ENCODE measurements at regions not wholly inside any gene's neighbourhood (a gene's known extent, or its start where the extent isn't known, plus 50 kb on each side); places are given as distances from the start of the nearest gene placed in this dataset.

DNA sequence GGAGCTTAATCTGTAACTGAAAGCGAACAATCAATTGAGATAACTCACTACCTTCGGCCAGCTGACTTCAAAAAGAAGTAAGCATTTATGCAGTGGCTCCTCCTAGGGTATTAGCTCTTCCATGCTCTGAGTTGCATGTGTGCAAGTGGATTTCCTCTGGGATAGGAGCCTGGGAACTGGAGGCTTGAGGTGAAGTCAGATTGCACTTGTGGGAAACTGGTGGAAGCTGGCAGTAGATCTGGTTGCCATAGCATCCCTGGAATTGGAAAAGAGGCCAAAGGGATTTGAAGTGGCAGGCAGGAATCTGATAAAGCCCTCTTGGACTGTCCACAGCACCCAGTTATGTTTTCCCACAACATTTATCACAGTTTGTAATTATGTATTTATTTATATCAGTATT lies 50.6 kb upstream of the FMNL2 start:
- 93 to 100% methylated on average over 2 of the region's 2 CpGs for WGBS, 2 experiments (ENCODE audit: insufficient coverage in 1 of 2, insufficient read length in 1 of 2)
- H3K27ac Mint-ChIP-seq: no peak overlapping the region

More for the DNA sequence above, 50.6 kb upstream of the FMNL2 start:
- H3K4me3 Mint-ChIP-seq: no peak overlapping the region
- H3K4me1 Mint-ChIP-seq: peaks cover 2% of the 10 kb centered on the region
- H3K9me3 Mint-ChIP-seq: peaks cover 16% of the 10 kb centered on the region
- Histone ChIP-seq H3K9me3 (ENCODE audit: control insufficient read depth, low read length) (peaks cover 25% of the 10 kb centered on the region), H3K4me1 (ENCODE audit: control insufficient read depth, insufficient read depth, low read length) (no peaks in the 10 kb centered on the region), H3K4me3 (ENCODE audit: low read length) (no peak overlapping the region), H3K27me3 (ENCODE audit: control insufficient read depth, insufficient read depth, low read length, poor library complexity, severe bottlenecking) (no peaks in the 10 kb centered on the region), H3K36me3 (ENCODE audit: control insufficient read depth, insufficient read depth, low read length) (no peaks in the 10 kb centered on the region), H3K9ac (ENCODE audit: extremely low read depth, low read length, poor library complexity, severe bottlenecking) (no peak overlapping the region), H3K27ac (ENCODE audit: low read depth, low read length) (no peak overlapping the region)
- DNase-seq: no peak
- TF ChIP-seq, protein P1, sequence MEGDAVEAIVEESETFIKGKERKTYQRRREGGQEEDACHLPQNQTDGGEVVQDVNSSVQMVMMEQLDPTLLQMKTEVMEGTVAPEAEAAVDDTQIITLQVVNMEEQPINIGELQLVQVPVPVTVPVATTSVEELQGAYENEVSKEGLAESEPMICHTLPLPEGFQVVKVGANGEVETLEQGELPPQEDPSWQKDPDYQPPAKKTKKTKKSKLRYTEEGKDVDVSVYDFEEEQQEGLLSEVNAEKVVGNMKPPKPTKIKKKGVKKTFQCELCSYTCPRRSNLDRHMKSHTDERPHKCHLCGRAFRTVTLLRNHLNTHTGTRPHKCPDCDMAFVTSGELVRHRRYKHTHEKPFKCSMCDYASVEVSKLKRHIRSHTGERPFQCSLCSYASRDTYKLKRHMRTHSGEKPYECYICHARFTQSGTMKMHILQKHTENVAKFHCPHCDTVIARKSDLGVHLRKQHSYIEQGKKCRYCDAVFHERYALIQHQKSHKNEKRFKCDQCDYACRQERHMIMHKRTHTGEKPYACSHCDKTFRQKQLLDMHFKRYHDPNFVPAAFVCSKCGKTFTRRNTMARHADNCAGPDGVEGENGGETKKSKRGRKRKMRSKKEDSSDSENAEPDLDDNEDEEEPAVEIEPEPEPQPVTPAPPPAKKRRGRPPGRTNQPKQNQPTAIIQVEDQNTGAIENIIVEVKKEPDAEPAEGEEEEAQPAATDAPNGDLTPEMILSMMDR (conservative IDR thresholded peaks at IDR 0.05): no peak
- no peaks in the 10 kb centered on the region for H3K36me3 Mint-ChIP-seq (ENCODE audit: low read depth)
- peaks cover 3% of the 10 kb centered on the region for H3K27me3 Mint-ChIP-seq (ENCODE audit: insufficient read depth)

All from endodermal cell (in vitro differentiated cells).